A673 (cell line): ENCODE measurements at regions not wholly inside any gene's neighbourhood (a gene's known extent, or its start where the extent isn't known, plus 50 kb on each side); places are given as distances from the start of the nearest gene placed in this dataset.

Experiments
- EZH2 ChIP-seq: fragments of 200-600 bp; sonication (generic); IDR thresholded peaks from 2 replicates; pipeline ENCODE4 v1.6.1; 2017; ENCODE audit warnings: borderline replicate concordance, low read depth, mild to moderate bottlenecking, mixed read lengths, antibody characterized with exemption, low read length; ENCODE audit not compliant: poor library complexity, severe bottlenecking
- TF ChIP-seq, protein P1 (sequence below): fragments of 300-800, 200-600 bp; sonication (generic); conservative IDR thresholded peaks from 2 replicates; pipeline ENCODE4 v1.5.1; 2017; ENCODE audit warnings: low read depth, mild to moderate bottlenecking, antibody characterized with exemption, low read length, moderate library complexity, mixed read lengths

DNA sequence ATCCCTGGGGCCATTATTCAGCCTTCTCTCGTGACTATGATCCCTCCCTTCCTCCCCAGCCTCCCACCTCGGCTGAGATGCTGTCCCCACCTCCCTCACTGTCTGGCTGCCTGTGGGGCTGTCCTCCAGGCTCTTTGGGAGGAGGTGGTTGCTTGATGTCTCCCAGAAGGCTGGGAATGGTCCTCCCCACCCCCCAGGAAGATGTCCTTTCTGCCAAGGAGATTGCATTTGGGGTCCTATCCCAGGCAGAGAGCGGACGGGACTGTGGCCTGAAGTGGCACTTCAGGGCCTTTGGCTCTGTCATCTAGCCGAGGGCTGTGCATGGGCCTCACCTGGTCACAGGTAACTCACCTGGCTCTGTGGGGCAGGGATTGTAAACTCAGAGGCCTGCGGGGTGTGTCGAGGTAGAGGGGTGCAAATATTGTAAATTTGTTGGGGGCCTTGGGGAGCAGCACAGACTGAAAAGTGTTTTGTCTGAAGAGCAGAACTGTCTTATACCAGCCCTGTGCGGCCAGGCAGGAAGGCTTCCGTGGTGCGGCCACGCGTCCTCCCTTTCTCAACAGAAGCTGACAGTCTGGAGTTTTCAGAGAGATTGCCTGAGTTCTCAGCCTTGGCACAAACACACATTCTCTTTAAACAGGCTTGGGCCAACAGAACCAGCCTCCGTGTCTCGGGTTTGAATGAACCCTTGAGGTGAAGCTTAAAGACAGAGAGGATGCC is 177.9 kb downstream of the SEC14L1 start:
- no peak for TF ChIP-seq EZH2
- TF ChIP-seq, protein P1, sequence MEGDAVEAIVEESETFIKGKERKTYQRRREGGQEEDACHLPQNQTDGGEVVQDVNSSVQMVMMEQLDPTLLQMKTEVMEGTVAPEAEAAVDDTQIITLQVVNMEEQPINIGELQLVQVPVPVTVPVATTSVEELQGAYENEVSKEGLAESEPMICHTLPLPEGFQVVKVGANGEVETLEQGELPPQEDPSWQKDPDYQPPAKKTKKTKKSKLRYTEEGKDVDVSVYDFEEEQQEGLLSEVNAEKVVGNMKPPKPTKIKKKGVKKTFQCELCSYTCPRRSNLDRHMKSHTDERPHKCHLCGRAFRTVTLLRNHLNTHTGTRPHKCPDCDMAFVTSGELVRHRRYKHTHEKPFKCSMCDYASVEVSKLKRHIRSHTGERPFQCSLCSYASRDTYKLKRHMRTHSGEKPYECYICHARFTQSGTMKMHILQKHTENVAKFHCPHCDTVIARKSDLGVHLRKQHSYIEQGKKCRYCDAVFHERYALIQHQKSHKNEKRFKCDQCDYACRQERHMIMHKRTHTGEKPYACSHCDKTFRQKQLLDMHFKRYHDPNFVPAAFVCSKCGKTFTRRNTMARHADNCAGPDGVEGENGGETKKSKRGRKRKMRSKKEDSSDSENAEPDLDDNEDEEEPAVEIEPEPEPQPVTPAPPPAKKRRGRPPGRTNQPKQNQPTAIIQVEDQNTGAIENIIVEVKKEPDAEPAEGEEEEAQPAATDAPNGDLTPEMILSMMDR: no peak
